Keratinocyte (primary cell): ENCODE measurements at regions not wholly inside any gene's neighbourhood (a gene's known extent, or its start where the extent isn't known, plus 50 kb on each side); places are given as distances from the start of the nearest gene placed in this dataset.

Experiments
- CTCF ChIP-seq, 3 experiments: IDR thresholded peaks in 1 of 3; conservative IDR thresholded peaks in 1 of 3; optimal IDR thresholded peaks in 1 of 3; 2 replicates in 2 of 3; 3 replicates in 1 of 3; pipeline versions ENCODE3 to v1.5.1; 2011; ENCODE audit warnings: low read length in 3 of 3, mild to moderate bottlenecking in 3 of 3, moderate library complexity in 2 of 3, control low read depth in 1 of 3, inconsistent platforms in 1 of 3; ENCODE audit not compliant: insufficient read depth in 2 of 3; ENCODE audit errors: extremely low read depth in 1 of 3
- EZH2 ChIP-seq: IDR thresholded peaks from one replicate; pipeline ENCODE4 v1.6.1; 2012; ENCODE audit warnings: inconsistent platforms, mild to moderate bottlenecking, low read length, moderate library complexity

DNA sequence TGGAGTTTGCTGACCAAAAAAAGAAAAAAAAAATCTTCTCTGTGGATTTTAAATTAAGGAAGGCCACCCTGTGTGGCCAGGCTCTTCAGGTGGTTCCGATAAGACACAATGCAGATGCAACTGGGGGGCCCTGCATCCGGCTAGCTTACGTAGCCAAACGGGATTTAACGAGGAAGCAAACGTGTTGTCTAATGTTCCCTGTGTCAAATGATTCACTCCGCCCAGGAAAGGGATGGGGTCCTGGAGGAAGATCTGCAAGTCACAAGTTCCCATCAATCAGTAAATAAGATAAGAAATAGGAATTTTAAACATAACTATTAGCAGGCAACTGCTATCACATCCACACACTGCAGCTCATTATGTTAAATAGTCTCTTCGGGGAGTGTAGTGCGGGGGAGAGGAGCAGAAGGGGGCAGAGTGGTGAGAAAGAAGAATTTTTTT lies 216.4 kb upstream of the GYPA start:
- TF ChIP-seq EZH2 (no peak), CTCF (optimal IDR thresholded peaks at IDR 0.05 in 1 of 3, IDR thresholded peaks at IDR 0.05 in 1 of 3, conservative IDR thresholded peaks at IDR 0.05 in 1 of 3; ENCODE audit: extremely low read depth in 1 of 3, insufficient read depth in 2 of 3, low read length in 3 of 3) (no peak)
